Epithelial cell of esophagus (primary cell): ENCODE measurements at regions not wholly inside any gene's neighbourhood (a gene's known extent, or its start where the extent isn't known, plus 50 kb on each side); places are given as distances from the start of the nearest gene placed in this dataset.

Experiments used
- DNase-seq: peaks from one replicate; pipeline ENCODE4 v3.0.0; 2010; ENCODE audit warnings: low read depth
- H3K4me3 ChIP-seq: 2 replicates; pipeline ENCODE4 v1.5.1; 2011; ENCODE audit warnings: mild to moderate bottlenecking, low read length, control low read depth
- TF ChIP-seq, protein P1 (sequence below): IDR thresholded peaks from 2 replicates; pipeline ENCODE4 v1.5.1; 2011; ENCODE audit warnings: low read depth, mild to moderate bottlenecking, low read length, control low read depth, inconsistent platforms; ENCODE audit not compliant: insufficient read depth; ENCODE audit errors: missing control alignments

DNA sequence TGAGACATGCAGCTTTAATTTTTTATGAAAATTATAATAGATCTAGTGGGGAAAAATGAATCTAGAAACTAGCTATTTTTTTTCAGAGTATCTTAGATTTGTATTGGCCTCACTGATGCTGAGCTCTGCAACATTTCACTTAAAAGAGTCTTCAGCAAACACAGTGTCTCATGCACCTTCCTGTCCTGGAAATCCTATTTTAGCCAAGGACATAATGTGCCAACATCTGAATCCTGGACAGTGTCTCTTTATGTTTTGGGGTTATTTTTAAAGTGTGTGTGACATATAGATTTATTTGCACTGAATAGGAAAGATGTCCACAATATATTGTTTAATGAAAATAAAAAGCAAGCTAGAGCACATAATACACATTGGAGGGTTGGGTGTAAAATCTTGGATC, 199.1 kb upstream of the FMN2 start:
- TF ChIP-seq, protein P1, sequence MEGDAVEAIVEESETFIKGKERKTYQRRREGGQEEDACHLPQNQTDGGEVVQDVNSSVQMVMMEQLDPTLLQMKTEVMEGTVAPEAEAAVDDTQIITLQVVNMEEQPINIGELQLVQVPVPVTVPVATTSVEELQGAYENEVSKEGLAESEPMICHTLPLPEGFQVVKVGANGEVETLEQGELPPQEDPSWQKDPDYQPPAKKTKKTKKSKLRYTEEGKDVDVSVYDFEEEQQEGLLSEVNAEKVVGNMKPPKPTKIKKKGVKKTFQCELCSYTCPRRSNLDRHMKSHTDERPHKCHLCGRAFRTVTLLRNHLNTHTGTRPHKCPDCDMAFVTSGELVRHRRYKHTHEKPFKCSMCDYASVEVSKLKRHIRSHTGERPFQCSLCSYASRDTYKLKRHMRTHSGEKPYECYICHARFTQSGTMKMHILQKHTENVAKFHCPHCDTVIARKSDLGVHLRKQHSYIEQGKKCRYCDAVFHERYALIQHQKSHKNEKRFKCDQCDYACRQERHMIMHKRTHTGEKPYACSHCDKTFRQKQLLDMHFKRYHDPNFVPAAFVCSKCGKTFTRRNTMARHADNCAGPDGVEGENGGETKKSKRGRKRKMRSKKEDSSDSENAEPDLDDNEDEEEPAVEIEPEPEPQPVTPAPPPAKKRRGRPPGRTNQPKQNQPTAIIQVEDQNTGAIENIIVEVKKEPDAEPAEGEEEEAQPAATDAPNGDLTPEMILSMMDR, result no peak
- H3K4me3 ChIP-seq, result no peak overlapping the region
- DNase-seq, result no peak

DNA sequence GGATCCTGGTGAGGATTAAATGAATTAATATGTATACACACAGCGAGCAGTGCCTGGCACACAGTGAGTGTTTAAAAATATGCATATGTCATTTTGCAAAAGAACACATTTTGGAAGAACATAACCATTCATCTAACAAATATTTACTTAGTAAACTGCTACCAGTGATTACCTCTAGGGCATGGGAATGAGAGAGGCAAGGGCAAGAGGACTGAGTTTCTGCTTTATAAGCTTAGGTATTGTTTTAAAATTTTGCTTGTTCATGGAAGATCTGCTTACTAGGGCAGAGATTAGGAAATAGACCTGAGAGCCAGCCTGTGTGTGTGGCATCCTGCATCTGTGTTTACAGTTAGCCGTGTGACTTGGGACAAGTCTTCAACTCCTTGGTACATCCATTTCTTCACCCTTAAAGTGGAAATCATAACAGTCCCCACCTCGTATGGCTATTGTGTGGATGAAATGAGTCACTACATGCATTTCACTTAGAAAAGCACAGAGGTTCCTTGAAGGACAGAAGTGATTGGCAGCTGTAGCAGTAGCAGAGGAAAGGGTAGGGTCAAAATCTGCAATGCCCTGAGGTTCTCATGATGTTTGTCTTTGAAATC, 198.5 kb upstream of the FMN2 start:
- peak; percentile 1 for DNase-seq
- TF ChIP-seq, protein P1, result no peak
- no peak overlapping the region for H3K4me3 ChIP-seq

DNA sequence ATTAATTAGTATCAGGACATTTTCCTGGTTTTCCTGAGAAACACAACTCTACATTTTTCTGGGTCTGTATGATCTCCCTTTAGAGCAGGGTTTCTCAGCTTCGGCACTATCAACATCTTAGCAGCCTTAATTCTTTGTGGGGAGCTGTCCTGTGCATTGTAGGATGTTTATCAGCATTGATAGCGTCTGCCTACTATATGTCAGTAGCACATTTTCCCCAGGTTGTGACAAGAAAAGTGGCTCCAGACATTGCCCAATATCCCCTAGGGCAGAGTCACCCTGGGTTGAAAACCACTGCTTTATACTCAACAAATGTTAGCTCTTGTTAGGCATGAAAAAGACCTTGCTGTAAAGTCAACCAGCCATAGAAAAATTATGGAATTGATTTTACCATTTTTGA, 195.1 kb upstream of the FMN2 start:
- TF ChIP-seq, protein P1, result no peak
- no peak for DNase-seq
- H3K4me3 ChIP-seq, result no peak overlapping the region

DNA sequence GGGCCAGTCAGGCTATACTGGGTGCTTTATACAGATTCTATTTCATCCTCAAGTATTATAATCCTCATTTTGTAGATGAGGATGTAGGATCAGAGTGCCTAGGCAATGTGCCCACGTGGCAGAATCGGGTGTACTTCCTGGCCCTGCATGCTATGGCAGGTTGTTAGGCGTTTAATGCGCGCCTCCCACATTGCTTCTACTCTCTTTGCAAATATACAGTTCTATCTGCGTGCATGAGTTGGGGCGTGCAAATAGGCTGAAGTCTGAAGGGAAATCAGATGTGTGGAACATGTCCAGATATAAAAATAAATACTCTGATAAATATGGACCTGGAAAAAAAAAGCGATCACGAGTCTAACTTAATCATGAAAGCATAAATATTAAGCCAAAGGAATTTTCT, 194.7 kb upstream of the FMN2 start:
- TF ChIP-seq, protein P1, result no peak
- no peak overlapping the region for H3K4me3 ChIP-seq
- DNase-seq, result no peak

DNA sequence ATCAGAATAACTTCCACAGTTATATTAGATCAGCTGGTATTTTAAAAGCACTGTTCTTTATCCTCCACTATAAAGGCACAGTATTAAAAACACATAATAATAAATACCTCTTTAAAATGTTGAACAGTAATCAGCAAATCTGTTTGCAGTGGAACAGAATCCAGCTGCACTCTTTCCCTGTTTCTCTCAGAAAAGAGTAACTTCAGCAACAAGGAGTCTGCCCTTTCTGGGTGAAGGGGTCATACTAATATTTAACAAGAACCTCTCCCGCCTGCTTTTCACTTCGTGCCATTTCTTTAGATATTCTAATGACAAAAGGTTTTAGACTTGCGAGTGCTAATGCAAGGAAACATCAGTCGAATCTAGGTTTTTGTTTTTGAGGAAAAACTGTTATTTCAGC, 194.2 kb upstream of the FMN2 start:
- TF ChIP-seq, protein P1, result no peak
- no peak overlapping the region for H3K4me3 ChIP-seq
- DNase-seq, result no peak

DNA sequence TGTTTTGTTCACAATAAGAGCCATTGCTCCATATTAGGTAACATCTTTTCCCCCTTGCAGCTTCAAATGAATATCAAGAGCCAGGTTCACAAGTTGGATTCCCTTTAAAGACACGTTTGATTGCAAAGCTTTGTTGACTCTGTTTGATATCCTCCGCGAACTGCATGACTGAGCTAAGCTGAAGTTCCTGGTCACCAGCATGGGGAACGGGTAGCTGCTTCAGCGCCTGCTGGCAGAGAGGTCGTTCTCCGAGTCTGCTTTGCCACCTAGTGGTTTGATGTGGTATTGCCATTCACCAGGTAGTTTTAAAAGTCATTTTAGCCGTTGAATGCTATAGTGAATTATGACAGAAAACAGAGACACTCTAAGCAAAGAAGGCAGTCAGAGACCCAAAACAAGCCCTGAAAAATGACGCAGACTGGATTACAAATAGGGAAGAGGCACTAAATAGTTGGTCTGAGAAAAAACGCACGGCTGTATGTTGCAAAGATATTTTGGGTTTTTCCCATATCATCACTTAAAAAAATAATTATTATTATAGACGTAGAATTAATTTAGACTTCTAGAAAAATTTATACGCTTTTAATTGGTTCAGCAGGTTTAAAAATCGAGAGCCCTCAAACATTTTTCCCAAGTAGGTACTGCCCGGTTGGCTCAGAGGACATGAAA, 193.5 kb upstream of the FMN2 start:
- DNase-seq, result peak; percentile 78
- no peak overlapping the region for H3K4me3 ChIP-seq

DNA sequence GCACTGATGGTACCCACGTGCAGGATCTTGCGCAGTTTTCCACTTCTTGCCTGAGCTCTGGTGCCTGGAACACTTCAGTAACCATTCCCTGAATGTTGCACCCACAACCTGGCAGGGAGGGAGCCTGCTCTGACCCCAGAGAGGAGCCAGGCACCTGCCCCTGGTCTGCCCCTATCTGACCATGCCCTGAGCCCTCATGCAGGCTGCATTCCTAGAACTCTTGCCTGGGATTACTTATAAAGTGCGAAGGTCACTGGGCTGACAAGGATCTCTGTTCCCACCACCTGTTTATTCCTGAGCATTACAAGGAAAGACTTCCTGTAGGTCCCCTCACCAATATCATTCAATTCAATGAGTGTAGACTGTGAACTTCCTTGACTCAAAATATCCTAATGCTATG, 191.9 kb upstream of the FMN2 start:
- DNase-seq, result no peak
- H3K4me3 ChIP-seq, result no peak overlapping the region
- TF ChIP-seq, protein P1, result no peak

More for the DNA sequence above, 193.5 kb upstream of the FMN2 start:
- TF ChIP-seq, protein P1, result peak; percentile 96
